PC-9 (cell line): ENCODE measurements at regions not wholly inside any gene's neighbourhood (a gene's known extent, or its start where the extent isn't known, plus 50 kb on each side); places are given as distances from the start of the nearest gene placed in this dataset.

ENCODE experiments used
- CTCF ChIP-seq: fragments of 200-600 bp; sonication (generic); conservative IDR thresholded peaks from 2 replicates; pipeline ENCODE4 v1.6.1; 2017; ENCODE audit warnings: mixed run types, antibody characterized with exemption, mild to moderate bottlenecking, moderate library complexity
- EZH2 ChIP-seq: fragments of 200-600 bp; sonication (generic); IDR thresholded peaks from 2 replicates; pipeline ENCODE4 v1.8.0; 2017; ENCODE audit warnings: antibody characterized with exemption, low read depth

GRCh38 chr4:181820553-181820952, 422.6 kb upstream of the TENM3 start:
- no peak for TF ChIP-seq CTCF
- no peak for TF ChIP-seq EZH2
